ENCODE measurements at regions not wholly inside any gene's neighbourhood (a gene's known extent, or its start where the extent isn't known, plus 50 kb on each side); places are given as distances from the start of the nearest gene placed in this dataset.

DNA sequence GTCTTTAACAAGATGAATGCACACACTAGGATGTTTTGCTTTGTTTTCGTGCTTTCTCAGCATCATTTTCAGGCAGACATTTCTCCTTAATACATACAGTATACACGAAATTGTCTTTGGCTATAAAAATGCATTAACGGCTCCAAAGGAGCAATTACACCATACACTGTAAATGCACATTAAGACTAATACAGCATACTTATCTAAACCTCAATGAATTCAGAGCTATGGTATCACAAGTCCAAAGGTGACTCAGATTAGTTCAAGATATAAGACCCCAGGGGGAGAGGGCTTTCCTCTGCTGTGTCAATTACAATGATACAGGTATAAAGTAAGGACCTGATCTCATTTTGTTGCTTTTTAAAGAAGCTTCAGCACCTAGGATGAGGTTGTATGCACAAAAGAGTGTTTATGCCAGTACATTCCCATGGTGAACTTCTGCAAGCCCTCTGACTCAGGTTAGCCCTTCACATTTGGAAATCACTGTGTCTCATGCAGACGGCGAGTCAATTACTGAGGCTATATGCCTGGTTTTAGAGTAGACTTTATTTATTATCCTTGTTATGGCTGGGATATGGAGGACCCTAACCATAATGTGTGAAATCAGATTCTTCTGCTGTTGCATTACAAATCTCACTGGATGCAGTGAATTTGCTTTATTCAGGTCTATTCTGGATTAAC lies 233.3 kb downstream of the ZNF608 start:
- Histone ChIP-seq H3K4me3 (ENCODE audit: low read depth, low read length) (no peak overlapping the region), H3K27ac (ENCODE audit: extremely low read depth, low read depth, low read length) (no peak overlapping the region), H3K4me1 (ENCODE audit: control insufficient read depth, insufficient read depth, low read length) (peaks cover 3% of the 10 kb centered on the region), H3K36me3 (ENCODE audit: control insufficient read depth in 2 of 2, insufficient read depth in 1 of 2, low read length in 2 of 2) (no peaks in the 10 kb centered on the region), H3K9me3 (ENCODE audit: control insufficient read depth, insufficient read depth, low read depth, low read length) (no peaks in the 10 kb centered on the region; the same call in 1 of the 2 replicates)
- POLR2A ChIA-PET: no interaction called here
- TF ChIP-seq, protein P1, sequence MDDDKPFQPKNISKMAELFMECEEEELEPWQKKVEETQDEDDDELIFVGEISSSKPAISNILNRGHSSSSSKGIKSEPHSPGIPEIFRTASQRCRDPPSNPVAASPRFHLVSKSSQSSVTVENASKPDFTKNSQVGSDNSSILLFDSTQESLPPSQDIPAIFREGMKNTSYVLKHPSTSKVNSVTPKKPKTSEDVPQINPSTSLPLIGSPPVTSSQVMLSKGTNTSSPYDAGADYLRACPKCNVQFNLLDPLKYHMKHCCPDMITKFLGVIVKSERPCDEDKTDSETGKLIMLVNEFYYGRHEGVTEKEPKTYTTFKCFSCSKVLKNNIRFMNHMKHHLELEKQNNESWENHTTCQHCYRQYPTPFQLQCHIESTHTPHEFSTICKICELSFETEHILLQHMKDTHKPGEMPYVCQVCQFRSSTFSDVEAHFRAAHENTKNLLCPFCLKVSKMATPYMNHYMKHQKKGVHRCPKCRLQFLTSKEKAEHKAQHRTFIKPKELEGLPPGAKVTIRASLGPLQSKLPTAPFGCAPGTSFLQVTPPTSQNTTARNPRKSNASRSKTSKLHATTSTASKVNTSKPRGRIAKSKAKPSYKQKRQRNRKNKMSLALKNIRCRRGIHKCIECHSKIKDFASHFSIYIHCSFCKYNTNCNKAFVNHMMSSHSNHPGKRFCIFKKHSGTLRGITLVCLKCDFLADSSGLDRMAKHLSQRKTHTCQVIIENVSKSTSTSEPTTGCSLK (tag by site-specific recombination; IDR thresholded peaks at IDR 0.05): no peak
- TF ChIP-seq ZBTB8A (tag by site-specific recombination; IDR thresholded peaks at IDR 0.05) (no peak), ZSCAN30 (tag by site-specific recombination; IDR thresholded peaks at IDR 0.05) (no peak), ZBTB17 (tag by site-specific recombination; IDR thresholded peaks at IDR 0.05) (no peak), ZNF394 (tag by site-specific recombination; IDR thresholded peaks at IDR 0.05; ENCODE audit: borderline replicate concordance) (no peak), ZFP3 (tag by site-specific recombination; IDR thresholded peaks at IDR 0.05; ENCODE audit: low read depth) (no peak), ZNF561 (tag by site-specific recombination; IDR thresholded peaks at IDR 0.05; ENCODE audit: borderline replicate concordance) (no peak), ZNF610 (tag by site-specific recombination; IDR thresholded peaks at IDR 0.05; ENCODE audit: borderline replicate concordance) (no peak), ZNF223 (tag by site-specific recombination; IDR thresholded peaks at IDR 0.05) (no peak), ZNF664 (tag by site-specific recombination; IDR thresholded peaks at IDR 0.05) (no peak), KLF10 (tag by site-specific recombination; IDR thresholded peaks at IDR 0.05) (no peak)
- TF ChIP-seq, protein P2, sequence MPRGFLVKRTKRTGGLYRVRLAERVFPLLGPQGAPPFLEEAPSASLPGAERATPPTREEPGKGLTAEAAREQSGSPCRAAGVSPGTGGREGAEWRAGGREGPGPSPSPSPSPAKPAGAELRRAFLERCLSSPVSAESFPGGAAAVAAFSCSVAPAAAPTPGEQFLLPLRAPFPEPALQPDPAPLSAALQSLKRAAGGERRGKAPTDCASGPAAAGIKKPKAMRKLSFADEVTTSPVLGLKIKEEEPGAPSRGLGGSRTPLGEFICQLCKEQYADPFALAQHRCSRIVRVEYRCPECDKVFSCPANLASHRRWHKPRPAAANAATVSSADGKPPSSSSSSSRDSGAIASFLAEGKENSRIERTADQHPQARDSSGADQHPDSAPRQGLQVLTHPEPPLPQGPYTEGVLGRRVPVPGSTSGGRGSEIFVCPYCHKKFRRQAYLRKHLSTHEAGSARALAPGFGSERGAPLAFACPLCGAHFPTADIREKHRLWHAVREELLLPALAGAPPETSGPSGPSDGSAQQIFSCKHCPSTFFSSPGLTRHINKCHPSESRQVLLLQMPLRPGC (tag by site-specific recombination; IDR thresholded peaks at IDR 0.05): no peak
- CTCF ChIA-PET: no interaction called here

DNA sequence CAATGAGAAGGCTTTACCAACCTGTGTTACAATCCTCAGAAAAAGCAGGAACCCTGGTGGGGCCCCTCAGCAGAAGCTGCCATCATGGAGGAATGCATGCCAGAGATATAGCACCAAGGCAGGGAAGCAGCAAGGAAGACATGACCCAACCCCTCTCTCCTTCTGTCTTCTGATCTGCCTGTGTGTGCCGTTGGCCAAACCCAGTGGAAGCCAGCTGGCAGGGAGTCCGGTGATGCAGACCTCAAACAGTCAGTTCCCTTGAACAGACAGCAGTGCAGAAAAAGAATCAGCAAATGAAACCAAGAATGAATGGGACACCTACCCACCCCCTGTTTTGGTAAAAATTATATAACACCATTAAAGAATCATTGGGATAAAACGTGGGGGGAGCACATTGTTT lies 234.2 kb downstream of the ZNF608 start:
- CTCF ChIA-PET: no interaction called here
- no peak overlapping the region for H3K4me3 ChIP-seq (ENCODE audit: low read depth, low read length)

More for the DNA sequence above, 234.2 kb downstream of the ZNF608 start:
- TF ChIP-seq ZNF366 (tag by site-specific recombination; conservative IDR thresholded peaks at IDR 0.05) (no peak), ZNF777 (tag by site-specific recombination; IDR thresholded peaks at IDR 0.05; ENCODE audit: borderline replicate concordance) (no peak), KLF7 (tag by site-specific recombination; IDR thresholded peaks at IDR 0.05; ENCODE audit: borderline replicate concordance) (no peak), ZNF585B (tag by site-specific recombination; IDR thresholded peaks at IDR 0.05) (no peak), IKZF3 (tag by site-specific recombination; IDR thresholded peaks at IDR 0.05) (no peak), ZNF501 (tag by site-specific recombination; IDR thresholded peaks at IDR 0.05) (no peak), ZNF10 (tag by site-specific recombination; IDR thresholded peaks at IDR 0.05) (no peak), ZNF48 (tag by site-specific recombination; IDR thresholded peaks at IDR 0.05) (no peak), SALL2 (tag by site-specific recombination; IDR thresholded peaks at IDR 0.05; ENCODE audit: borderline replicate concordance) (no peak), ZNF621 (tag by site-specific recombination; IDR thresholded peaks at IDR 0.05) (no peak), ZNF248 (tag by site-specific recombination; IDR thresholded peaks at IDR 0.05) (no peak), ZNF324 (tag by site-specific recombination; IDR thresholded peaks at IDR 0.05) (no peak)
- TF ChIP-seq, protein P3, sequence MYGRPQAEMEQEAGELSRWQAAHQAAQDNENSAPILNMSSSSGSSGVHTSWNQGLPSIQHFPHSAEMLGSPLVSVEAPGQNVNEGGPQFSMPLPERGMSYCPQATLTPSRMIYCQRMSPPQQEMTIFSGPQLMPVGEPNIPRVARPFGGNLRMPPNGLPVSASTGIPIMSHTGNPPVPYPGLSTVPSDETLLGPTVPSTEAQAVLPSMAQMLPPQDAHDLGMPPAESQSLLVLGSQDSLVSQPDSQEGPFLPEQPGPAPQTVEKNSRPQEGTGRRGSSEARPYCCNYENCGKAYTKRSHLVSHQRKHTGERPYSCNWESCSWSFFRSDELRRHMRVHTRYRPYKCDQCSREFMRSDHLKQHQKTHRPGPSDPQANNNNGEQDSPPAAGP (tag by site-specific recombination; IDR thresholded peaks at IDR 0.05): no peak
- TF ChIP-seq, protein P4, sequence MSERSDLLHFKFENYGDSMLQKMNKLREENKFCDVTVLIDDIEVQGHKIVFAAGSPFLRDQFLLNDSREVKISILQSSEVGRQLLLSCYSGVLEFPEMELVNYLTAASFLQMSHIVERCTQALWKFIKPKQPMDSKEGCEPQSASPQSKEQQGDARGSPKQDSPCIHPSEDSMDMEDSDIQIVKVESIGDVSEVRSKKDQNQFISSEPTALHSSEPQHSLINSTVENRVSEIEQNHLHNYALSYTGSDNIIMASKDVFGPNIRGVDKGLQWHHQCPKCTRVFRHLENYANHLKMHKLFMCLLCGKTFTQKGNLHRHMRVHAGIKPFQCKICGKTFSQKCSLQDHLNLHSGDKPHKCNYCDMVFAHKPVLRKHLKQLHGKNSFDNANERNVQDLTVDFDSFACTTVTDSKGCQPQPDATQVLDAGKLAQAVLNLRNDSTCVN (tag by site-specific recombination; optimal IDR thresholded peaks at IDR 0.05): no peak
- TF ChIP-seq, protein P5, sequence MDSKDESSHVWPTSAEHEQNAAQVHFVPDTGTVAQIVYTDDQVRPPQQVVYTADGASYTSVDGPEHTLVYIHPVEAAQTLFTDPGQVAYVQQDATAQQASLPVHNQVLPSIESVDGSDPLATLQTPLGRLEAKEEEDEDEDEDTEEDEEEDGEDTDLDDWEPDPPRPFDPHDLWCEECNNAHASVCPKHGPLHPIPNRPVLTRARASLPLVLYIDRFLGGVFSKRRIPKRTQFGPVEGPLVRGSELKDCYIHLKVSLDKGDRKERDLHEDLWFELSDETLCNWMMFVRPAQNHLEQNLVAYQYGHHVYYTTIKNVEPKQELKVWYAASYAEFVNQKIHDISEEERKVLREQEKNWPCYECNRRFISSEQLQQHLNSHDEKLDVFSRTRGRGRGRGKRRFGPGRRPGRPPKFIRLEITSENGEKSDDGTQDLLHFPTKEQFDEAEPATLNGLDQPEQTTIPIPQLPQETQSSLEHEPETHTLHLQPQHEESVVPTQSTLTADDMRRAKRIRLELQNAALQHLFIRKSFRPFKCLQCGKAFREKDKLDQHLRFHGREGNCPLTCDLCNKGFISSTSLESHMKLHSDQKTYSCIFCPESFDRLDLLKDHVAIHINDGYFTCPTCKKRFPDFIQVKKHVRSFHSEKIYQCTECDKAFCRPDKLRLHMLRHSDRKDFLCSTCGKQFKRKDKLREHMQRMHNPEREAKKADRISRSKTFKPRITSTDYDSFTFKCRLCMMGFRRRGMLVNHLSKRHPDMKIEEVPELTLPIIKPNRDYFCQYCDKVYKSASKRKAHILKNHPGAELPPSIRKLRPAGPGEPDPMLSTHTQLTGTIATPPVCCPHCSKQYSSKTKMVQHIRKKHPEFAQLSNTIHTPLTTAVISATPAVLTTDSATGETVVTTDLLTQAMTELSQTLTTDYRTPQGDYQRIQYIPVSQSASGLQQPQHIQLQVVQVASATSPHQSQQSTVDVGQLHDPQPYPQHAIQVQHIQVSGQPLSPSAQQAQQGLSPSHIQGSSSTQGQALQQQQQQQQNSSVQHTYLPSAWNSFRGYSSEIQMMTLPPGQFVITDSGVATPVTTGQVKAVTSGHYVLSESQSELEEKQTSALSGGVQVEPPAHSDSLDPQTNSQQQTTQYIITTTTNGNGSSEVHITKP (tag by site-specific recombination; IDR thresholded peaks at IDR 0.05): no peak
- POLR2A ChIA-PET: no interaction called here
- H3K27ac ChIP-seq (ENCODE audit: extremely low read depth, low read depth, low read length): no peak overlapping the region
- no peaks in the 10 kb centered on the region; the same call in 1 of the 2 replicates for H3K9me3 ChIP-seq (ENCODE audit: control insufficient read depth, insufficient read depth, low read depth, low read length)
- no peaks in the 10 kb centered on the region for H3K36me3 ChIP-seq (ENCODE audit: control insufficient read depth in 2 of 2, insufficient read depth in 1 of 2, low read length in 2 of 2)
- peaks cover 3% of the 10 kb centered on the region for H3K4me1 ChIP-seq (ENCODE audit: control insufficient read depth, insufficient read depth, low read length)

Measured in HEK293 (cell line).